Liver (tissue), 3 donors: ENCODE measurements at regions not wholly inside any gene's neighbourhood (a gene's known extent, or its start where the extent isn't known, plus 50 kb on each side); places are given as distances from the start of the nearest gene placed in this dataset.
A peak's percentile ranks its signal among the peaks of the same experiment; 100 is the strongest.

ENCODE experiments used
- CTCF ChIP-seq: fragments of 150-350 bp; IDR thresholded peaks from 2 replicates; pipeline ENCODE4 v1.5.1; 2017; ENCODE audit warnings: improper control_type of control experiment, low read depth, low read length; ENCODE audit not compliant: missing input control
- RXRA ChIP-seq, 2 donors: IDR thresholded peaks; 2 replicates each; pipeline ENCODE4 v1.6.1; 2017 to 2018; ENCODE audit warnings: antibody characterized with exemption in 2 of 2, mild to moderate bottlenecking in 1 of 2
- donor health status: healthy.
- donor health status: healthy.

- TF ChIP-seq CTCF (peak; percentile 25), RXRA (IDR thresholded peaks at IDR 0.05) (no peak)
Measured at GRCh38 chr1:108316545-108316944, 72.7 kb upstream of the NBPF4 start.
